HG03439 (cell line): ENCODE measurements at regions not wholly inside any gene's neighbourhood (a gene's known extent, or its start where the extent isn't known, plus 50 kb on each side); places are given as distances from the start of the nearest gene placed in this dataset.

Source experiments
- ATAC-seq: cut with Tn5 transposase; IDR thresholded peaks from one replicate; pipeline ENCODE4 v1.9.1; 2021; ENCODE audit warnings: mild to moderate bottlenecking, moderate library complexity; ENCODE audit not compliant: unreplicated experiment

GRCh38 chr2:150789376-150789905, 302.0 kb upstream of the RND3 start:
- ATAC-seq, result no peak

- no peak for ATAC-seq
These were observed 301.1 kb upstream of the RND3 start for GRCh38 chr2:150788426-150789140.

GRCh38 chr2:150787353-150788093, 300.1 kb upstream of the RND3 start:
- ATAC-seq, result no peak

- ATAC-seq, result no peak
These were observed 296.9 kb upstream of the RND3 start for GRCh38 chr2:150784389-150784788.

- ATAC-seq, result no peak
These were observed 296.4 kb upstream of the RND3 start for GRCh38 chr2:150783896-150784295.

GRCh38 chr2:150783015-150783414, 295.5 kb upstream of the RND3 start:
- ATAC-seq, result no peak

- no peak for ATAC-seq
These were observed 295.1 kb upstream of the RND3 start for GRCh38 chr2:150782613-150783012.

- no peak for ATAC-seq
These were observed 293.7 kb upstream of the RND3 start for GRCh38 chr2:150781142-150781541.

GRCh38 chr2:150778828-150779227, 291.4 kb upstream of the RND3 start:
- no peak for ATAC-seq

GRCh38 chr2:150769421-150769820, 282.0 kb upstream of the RND3 start:
- no peak for ATAC-seq

- no peak for ATAC-seq
These were observed 280.7 kb upstream of the RND3 start for GRCh38 chr2:150767991-150768746.

GRCh38 chr2:150762571-150762970, 275.1 kb upstream of the RND3 start:
- no peak for ATAC-seq

GRCh38 chr2:150759531-150759930, 272.1 kb upstream of the RND3 start:
- ATAC-seq, result no peak

- no peak for ATAC-seq
These were observed 271.6 kb upstream of the RND3 start for GRCh38 chr2:150759106-150759505.

- ATAC-seq, result no peak
These were observed 264.8 kb upstream of the RND3 start for GRCh38 chr2:150752229-150752628.

- ATAC-seq, result no peak
These were observed 263.3 kb upstream of the RND3 start for GRCh38 chr2:150750720-150751119.

GRCh38 chr2:150742094-150742493, 254.6 kb upstream of the RND3 start:
- no peak for ATAC-seq

GRCh38 chr2:150735894-150736498, 248.5 kb upstream of the RND3 start:
- ATAC-seq, result no peak

- ATAC-seq, result no peak
These were observed 245.7 kb upstream of the RND3 start for GRCh38 chr2:150733051-150733618.

- no peak for ATAC-seq
These were observed 245.0 kb upstream of the RND3 start for GRCh38 chr2:150732491-150732890.

- no peak for ATAC-seq
These were observed 244.6 kb upstream of the RND3 start for GRCh38 chr2:150732064-150732463.
